Astrocyte of the spinal cord (primary cell): ENCODE measurements at regions not wholly inside any gene's neighbourhood (a gene's known extent, or its start where the extent isn't known, plus 50 kb on each side); places are given as distances from the start of the nearest gene placed in this dataset.

Experiments used
- DNase-seq: peaks from one replicate; pipeline ENCODE4 v3.0.0; 2011; ENCODE audit warnings: low read depth, low spot score
- H3K4me3 ChIP-seq: 2 replicates; pipeline ENCODE4 v1.5.1; 2011; ENCODE audit warnings: low read depth, mild to moderate bottlenecking, low read length, moderate library complexity
- CTCF ChIP-seq: IDR thresholded peaks from 2 replicates; pipeline ENCODE4 v1.5.1; 2012; ENCODE audit warnings: low read depth, mild to moderate bottlenecking, low read length, inconsistent platforms
- in situ Hi-C: cut with HindIII; loops from 2 replicates; pipeline ENCODE4 v1.10.0; 2017; ENCODE audit warnings: low sequenced_read_pairs

- no peak for DNase-seq
- H3K4me3 ChIP-seq = no peak overlapping the region
- in situ Hi-C loops = no loop called here
- no peak for TF ChIP-seq CTCF
Measured at GRCh38 chr15:96578393-96578792, 247.9 kb downstream of the NR2F2 start.

- TF ChIP-seq CTCF = no peak
- in situ Hi-C loops = no loop called here
- H3K4me3 ChIP-seq = no peak overlapping the region
- DNase-seq = no peak
Measured at GRCh38 chr15:96581371-96581770, 250.9 kb downstream of the NR2F2 start.

- H3K4me3 ChIP-seq = no peak overlapping the region
- in situ Hi-C loops = no loop called here
- DNase-seq = no peak
- no peak for TF ChIP-seq CTCF
Measured at GRCh38 chr15:96582473-96582872, 252.0 kb downstream of the NR2F2 start.

GRCh38 chr15:96583671-96584070, 253.2 kb downstream of the NR2F2 start:
- in situ Hi-C loops = no loop called here
- DNase-seq = no peak
- H3K4me3 ChIP-seq = no peak overlapping the region
- TF ChIP-seq CTCF = no peak

GRCh38 chr15:96585484-96586386, 255.2 kb downstream of the NR2F2 start:
- no peak overlapping the region for H3K4me3 ChIP-seq
- in situ Hi-C loops = no loop called here
- peak; percentile 30 for TF ChIP-seq CTCF
- DNase-seq = peak; percentile 5

- no peak for TF ChIP-seq CTCF
- in situ Hi-C loops = no loop called here
- DNase-seq = no peak
- no peak overlapping the region for H3K4me3 ChIP-seq
Measured at GRCh38 chr15:96586901-96587300, 256.4 kb downstream of the NR2F2 start.
